Kidney epithelial cell (primary cell): ENCODE measurements at regions not wholly inside any gene's neighbourhood (a gene's known extent, or its start where the extent isn't known, plus 50 kb on each side); places are given as distances from the start of the nearest gene placed in this dataset.

Experiments used
- DNase-seq: peaks from one replicate; pipeline ENCODE4 v3.0.0-alpha.2; 2010; ENCODE audit warnings: low read depth
- H3K27me3 ChIP-seq: 2 replicates; pipeline ENCODE4 v1.6.0; 2011; ENCODE audit warnings: low read length; ENCODE audit not compliant: control insufficient read depth, insufficient read depth
- H3K36me3 ChIP-seq: 2 replicates; pipeline ENCODE4 v1.5.1; 2011; ENCODE audit warnings: low read length; ENCODE audit not compliant: control insufficient read depth, insufficient read depth
- H3K4me3 ChIP-seq: 2 replicates; pipeline ENCODE4 v1.5.1; 2011; ENCODE audit warnings: low read depth, mild to moderate bottlenecking, control low read depth, low read length
- TF ChIP-seq, protein P1 (sequence below): IDR thresholded peaks from 2 replicates; pipeline ENCODE4 v1.5.1; 2011; ENCODE audit warnings: mild to moderate bottlenecking, moderate library complexity, low read length, control low read depth, inconsistent platforms; ENCODE audit not compliant: insufficient read depth, poor library complexity, severe bottlenecking

DNA sequence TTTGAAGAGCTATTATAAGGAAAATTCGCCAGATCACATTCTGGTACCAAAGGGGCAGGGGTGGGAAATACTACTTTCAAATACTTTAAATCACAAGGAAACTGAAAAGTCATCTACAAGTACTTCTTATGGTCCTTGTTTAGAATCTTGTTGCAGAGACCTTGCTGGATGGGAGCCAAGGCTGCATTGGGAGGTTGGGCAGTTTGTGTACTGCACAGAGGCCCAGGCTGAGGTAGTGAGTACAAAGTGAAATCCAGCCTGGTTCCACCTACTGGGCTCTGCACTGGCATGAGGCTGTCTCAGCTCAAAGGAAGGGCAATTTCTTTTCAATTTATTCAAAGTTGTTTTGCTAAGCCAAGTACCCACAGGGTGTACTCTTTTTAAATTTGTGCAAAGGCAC lies 140.3 kb upstream of the DLX2 start:
- TF ChIP-seq, protein P1, sequence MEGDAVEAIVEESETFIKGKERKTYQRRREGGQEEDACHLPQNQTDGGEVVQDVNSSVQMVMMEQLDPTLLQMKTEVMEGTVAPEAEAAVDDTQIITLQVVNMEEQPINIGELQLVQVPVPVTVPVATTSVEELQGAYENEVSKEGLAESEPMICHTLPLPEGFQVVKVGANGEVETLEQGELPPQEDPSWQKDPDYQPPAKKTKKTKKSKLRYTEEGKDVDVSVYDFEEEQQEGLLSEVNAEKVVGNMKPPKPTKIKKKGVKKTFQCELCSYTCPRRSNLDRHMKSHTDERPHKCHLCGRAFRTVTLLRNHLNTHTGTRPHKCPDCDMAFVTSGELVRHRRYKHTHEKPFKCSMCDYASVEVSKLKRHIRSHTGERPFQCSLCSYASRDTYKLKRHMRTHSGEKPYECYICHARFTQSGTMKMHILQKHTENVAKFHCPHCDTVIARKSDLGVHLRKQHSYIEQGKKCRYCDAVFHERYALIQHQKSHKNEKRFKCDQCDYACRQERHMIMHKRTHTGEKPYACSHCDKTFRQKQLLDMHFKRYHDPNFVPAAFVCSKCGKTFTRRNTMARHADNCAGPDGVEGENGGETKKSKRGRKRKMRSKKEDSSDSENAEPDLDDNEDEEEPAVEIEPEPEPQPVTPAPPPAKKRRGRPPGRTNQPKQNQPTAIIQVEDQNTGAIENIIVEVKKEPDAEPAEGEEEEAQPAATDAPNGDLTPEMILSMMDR: no peak
- no peaks in the 10 kb centered on the region for H3K27me3 ChIP-seq
- no peak for DNase-seq
- H3K36me3 ChIP-seq: no peaks in the 10 kb centered on the region
- no peak overlapping the region for H3K4me3 ChIP-seq

DNA sequence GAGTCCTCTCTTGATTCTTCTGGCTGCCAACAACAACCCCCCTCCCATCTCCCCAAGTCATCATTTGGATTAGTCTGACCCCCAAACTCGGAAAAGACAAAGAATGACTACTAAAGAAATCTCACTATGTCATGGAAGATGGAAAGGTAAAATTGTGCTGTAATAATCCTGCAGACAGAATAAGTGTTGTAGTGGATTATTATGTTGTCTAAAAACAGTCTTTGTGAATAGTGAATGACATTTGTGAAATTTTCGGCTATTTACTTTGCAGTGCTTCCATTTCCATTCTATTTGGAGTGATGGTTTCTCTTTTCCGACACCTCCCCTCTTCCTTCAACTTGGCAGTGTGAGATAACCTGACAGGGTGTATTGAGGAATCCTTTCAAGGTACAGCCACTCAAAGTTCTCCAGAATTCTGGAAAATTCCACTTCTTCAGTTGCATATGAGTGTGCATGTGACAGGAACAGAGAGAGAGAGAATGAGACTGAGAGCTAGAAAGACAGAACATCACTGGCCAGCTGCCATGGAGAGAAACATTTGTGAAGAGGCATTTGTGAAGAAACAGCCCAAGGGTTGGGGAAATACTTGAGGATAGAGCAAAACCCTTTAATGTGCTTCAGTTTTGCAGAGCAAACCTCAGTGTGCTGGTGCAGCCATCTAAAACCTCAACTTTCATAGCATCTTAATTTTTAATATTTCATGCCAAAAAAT lies 141.9 kb upstream of the DLX2 start:
- no peak for DNase-seq
- Histone ChIP-seq H3K4me3 (no peak overlapping the region), H3K27me3 (no peaks in the 10 kb centered on the region), H3K36me3 (no peaks in the 10 kb centered on the region)
- TF ChIP-seq, protein P1: no peak

DNA sequence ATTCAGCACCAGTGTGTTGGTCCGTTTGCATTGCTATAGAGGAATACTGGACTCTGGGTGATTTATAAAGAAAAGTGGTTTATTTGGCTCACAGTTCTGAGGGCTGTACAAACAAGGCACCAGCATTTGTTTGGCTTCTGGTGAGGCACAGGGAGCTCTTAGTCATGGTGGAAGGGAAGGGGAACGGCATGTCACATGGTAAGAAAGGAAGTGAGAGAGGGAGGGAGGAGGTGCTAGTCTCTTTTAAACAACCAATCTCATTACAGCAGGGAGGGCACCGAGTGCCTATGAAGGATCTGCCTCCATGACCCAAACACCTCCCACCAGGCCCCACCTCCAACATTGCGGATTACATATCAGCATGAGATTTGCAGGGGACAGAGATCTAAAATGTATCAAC lies 143.9 kb upstream of the DLX2 start:
- TF ChIP-seq, protein P1: no peak
- no peak for DNase-seq
- H3K27me3 ChIP-seq: no peaks in the 10 kb centered on the region

DNA sequence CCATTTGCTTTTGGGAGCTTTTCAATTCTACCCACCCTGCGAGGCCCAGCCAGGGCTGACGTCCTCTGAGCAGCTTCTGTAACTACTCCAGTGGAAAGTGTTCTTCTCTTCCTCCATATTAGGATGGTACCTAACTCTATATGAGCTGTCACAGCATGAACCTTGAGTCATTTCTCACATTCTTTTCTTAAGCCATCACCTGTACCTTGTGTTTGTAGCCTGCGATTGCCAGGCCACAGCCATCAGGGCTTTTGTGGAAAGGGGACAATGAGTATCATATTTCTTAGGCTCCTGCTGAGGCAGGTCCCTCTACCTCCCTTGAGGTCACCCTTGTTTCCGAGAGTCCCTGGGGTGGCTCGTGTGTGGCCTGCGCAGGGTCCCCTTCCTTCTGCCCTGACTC lies 144.5 kb upstream of the DLX2 start:
- DNase-seq: no peak
- no peaks in the 10 kb centered on the region for H3K36me3 ChIP-seq
- H3K4me3 ChIP-seq: no peak overlapping the region
- no peaks in the 10 kb centered on the region for H3K27me3 ChIP-seq
- TF ChIP-seq, protein P1: no peak

More for the DNA sequence above, 143.9 kb upstream of the DLX2 start:
- Histone ChIP-seq H3K4me3 (no peak overlapping the region), H3K36me3 (no peaks in the 10 kb centered on the region)

DNA sequence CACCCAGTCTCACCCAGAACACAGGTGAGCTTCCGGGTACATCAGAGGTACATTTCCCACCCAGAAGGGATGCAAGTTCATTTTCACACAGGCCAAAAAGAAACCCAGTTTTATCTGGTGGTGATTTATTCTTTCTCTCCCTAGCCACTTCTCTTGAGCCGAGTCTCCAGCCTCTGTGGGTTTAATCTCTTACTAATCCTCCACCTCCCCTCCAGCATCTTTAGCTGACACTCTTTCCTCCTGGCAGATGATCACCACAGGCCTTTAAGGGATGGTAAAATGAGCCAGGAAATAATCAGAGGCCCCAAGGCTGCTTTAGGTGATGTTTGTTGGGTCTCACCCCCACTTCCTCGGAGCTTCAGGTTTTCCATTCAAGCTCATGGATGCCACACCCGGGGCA lies 145.7 kb upstream of the DLX2 start:
- TF ChIP-seq, protein P1: no peak
- DNase-seq: no peak
- no peaks in the 10 kb centered on the region for H3K27me3 ChIP-seq
- no peak overlapping the region for H3K4me3 ChIP-seq
- no peaks in the 10 kb centered on the region for H3K36me3 ChIP-seq

DNA sequence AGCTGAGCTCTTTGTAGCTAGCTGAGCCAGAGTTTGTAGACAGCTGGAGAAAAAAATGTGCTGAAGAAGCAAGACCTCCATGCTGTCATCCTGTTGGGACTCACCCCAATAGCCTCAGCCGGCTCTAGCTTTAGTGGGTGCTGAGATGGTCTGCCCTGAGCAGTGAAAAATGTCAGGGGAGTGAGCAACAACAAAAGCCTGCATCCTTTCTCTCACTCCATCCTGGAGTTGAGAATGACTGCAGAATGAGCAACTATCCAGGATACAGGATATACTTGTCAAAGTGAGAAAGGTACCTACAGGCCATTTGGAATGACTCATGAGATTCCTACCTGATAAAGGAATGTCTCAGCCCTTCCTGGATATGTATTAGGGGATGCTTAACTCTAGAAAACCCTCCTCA lies 146.1 kb upstream of the DLX2 start:
- no peak overlapping the region for H3K4me3 ChIP-seq
- TF ChIP-seq, protein P1: no peak
- no peaks in the 10 kb centered on the region for H3K36me3 ChIP-seq
- H3K27me3 ChIP-seq: no peaks in the 10 kb centered on the region
- no peak for DNase-seq
